Stimulated activated CD8-positive, alpha-beta memory T cell treated with anti-CD3 and anti-CD28 coated beads, Interleukin-7, amount 100 ng/mL, for 48 hours (primary cell): ENCODE measurements at regions not wholly inside any gene's neighbourhood (a gene's known extent, or its start where the extent isn't known, plus 50 kb on each side); places are given as distances from the start of the nearest gene placed in this dataset.
"Not testable (repeated sequence)": the region's sequence is repeated elsewhere in the genome, so short reads cannot be mapped to it uniquely, and the experiment has no call there.

Source experiments
- DNase-seq, 2 donors: peaks; one replicate each; pipeline ENCODE4 v3.0.0-alpha.2; 2020; ENCODE audit warnings: low read depth in 1 of 2; ENCODE audit errors: extremely low read depth in 1 of 2

DNA sequence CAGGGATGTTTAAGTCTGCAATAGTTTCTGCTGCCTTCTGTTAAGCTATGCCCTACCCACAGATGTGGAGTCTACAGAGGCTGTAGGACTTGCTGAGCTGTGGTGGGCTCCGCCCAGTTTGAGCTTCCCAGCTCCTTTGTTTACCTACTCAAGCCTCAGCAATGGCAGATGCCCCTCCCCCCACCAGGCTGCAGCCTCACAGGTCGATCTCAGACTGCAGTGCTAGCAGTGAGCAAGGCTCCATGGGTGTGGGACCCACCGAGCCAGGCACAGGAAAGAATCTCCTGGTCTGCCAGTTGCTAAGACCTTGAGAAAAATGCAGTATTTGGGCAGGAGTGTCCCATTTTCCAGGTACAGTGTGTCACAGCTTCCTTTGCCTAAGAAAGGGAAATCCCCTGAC is 435.2 kb upstream of the TOM1L1 start:
- DNase-seq, result not testable (repeated sequence)

DNA sequence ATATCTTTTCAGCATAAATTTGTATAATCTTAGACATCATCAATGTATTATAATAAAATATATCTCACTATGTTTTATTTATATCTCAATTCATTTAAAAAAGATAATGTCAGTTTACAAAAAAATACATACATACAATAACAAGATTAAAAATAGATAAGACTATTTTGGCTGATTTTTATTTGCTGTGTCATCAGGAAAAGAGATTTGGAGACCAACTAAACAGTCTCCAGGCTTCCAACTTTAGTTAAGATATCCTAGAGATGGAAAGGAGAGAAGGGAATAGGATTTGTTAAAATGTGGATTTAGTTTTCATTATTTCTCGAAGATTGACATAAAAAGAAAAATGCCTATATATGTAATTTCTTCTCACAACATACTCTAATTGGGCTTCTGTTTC is 433.8 kb upstream of the TOM1L1 start:
- no peak for DNase-seq

DNA sequence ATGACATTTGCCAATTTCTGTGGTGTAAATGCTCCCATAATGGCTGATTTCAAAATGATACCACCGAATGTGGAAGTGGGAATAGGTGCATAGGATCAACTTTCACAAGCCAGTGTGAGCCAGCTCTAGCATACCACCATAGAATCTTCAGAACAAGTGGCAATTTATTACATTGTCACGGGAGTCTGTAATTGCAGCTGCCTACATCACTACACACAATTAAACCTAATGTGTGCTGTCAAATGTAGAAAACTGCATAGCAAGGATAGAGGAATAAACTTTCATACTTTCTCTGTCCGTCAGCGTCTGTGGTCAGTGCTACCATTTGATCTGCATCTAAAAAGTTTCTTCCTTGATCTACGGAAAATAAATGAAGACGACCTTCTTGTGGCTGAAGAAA is 417.8 kb upstream of the TOM1L1 start:
- DNase-seq, result no peak

DNA sequence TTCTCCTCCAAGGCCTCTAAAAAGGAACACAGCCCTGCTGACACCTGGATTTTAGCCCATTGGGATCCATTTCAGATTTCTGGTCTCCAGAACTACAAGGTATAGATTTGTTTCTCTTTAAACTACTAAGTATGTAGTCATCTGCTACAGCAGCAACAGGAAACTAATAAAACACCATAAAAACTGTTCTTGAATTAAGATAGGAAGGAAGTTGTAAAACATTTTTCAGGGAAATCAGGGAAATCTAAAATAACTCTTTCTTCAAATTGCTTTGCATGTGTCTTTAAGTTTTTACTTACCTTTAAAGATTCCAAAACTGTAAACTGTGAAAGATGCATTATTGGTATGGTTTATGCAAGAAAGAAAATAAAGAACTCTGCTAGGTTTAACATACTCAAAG is 407.0 kb upstream of the TOM1L1 start:
- DNase-seq, result no peak

DNA sequence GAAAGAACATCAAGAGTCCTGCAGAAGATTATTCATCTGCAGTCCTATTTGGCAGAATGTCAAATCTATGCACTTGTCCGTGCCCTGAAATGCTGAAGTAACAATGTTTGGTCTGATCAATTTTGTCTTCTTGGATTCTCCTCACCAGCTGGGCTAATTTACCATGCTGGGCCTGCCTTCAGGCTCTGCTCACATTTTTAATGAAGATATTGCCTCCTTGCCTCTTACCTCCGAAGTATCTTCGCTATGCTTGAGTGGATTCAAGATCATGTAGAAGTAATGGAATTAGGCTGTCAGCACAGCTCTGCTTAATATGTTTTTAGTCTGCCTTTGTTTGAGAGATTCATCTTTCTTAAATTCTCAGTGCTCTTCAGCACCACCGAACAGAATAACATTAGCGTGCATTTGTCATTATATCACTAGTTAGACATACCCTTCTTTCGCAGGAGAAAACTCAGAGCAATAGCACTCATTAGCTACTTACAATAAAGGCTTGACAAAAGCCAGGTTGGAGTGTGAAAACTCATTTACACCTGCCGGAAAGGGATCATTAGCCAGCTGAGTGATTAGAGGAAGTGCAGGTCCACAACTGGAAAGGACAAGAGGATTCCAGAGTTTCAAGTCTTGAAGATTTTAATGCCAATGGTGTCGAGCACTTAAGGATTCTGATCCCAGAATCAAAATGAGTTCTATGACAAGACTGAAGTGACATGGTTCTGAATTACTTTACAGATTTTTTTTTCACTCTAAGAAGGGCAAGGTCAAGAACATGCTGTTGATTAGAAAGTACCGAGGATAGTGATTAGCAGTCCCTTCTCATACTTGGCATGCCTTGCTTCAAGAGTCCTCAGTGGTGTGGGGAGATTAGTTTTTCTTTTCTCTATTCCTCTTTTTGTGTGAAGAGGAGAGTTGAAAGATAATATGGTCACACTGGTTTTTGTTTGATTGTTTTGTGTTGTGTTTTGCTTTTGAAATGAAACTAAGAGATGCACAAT is 405.6 kb upstream of the TOM1L1 start:
- no peak for DNase-seq

DNA sequence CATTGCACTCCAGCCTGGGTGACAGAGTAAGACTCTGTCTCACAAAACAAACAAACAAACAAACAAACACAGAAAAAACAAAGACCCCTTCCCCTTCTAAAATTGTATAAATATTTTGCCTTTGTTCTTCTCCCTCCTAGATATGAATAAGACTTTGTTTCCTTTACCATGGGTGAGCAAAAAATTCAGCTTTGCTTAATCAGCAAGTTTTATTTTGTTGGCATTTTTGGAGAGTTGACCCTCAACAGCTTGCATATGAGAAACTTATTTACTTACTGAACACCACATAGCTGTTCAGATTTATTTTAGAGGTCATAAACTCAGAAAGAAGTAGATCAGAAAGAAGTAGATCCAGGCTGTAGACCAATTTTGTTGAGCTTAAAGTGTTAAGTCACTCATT is 395.2 kb upstream of the TOM1L1 start:
- DNase-seq, result no peak

DNA sequence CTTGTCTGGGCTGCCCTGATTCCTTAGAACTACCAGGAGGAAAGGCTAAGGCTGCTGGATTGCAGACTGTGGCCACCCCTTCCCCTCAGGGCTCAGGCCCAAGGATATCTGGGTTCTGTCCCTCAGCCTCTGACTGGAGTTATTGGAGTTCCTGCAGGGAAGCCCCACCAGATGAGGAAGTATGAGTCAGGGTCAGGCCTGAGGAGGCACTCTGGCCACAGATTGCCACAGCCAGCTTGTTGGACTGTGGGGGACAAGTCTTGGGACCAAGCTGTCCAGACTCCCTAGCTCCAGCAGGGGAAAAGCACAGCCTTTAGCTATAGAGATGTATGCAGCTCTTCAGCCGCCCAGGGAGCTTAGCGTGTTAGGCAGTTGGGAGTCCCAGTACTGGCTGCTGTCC is 381.9 kb upstream of the TOM1L1 start:
- DNase-seq, result no peak

DNA sequence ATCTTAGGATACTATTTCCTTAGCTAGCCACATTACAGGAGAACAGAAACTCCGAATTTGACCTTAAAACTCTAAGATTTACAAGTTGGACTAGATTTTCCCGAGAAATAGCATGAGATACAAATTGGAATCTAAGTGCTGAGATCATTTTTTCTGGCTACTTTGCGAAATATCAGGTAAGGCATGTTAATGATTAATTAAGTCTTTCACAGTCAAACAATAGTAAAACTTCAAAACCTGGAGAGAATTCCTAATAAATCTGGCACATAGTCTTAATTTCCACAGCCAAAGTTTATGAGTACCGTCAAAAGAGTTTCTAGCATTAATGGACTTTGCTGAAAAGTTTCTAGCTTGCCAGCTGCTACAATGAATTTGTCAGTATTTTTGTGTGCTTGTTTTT is 379.5 kb upstream of the TOM1L1 start:
- no peak for DNase-seq

DNA sequence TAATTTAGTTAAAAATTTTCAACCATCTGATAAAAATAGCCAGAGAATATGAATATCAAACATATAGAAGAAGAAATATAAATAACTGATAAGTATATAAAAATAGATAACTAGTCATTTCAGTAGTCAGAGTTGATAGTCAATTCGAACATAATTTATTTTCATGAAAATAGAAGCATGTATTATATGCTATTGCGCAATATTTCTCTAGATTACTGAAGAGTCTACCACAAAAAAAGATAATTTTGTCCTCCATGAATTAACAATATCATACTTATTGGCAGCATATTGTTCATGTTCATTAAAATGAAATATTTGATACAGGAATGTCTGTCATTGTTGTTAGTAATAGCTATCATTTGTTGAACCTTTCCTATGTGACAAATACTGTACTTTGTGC is 376.2 kb upstream of the TOM1L1 start:
- no peak for DNase-seq

DNA sequence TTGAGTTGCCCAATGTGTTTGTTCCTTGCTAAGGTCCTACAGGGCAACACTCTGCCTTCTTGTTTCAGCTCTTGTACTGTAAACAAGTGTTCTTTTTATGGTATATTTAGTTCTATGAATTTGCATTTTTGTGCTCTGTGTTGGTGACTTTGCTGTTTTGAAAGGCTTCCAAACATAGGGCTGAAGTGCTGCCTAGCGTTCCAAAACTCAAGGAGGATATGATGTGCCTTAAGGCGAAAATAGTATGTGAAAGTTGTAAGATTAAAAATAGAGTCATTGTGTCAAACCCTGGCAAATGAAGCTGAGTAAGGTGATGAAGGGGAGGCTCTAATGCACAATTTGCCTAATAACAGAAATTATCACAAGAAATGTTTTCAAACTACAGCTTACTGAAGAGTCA is 372.7 kb upstream of the TOM1L1 start:
- DNase-seq, result no peak

DNA sequence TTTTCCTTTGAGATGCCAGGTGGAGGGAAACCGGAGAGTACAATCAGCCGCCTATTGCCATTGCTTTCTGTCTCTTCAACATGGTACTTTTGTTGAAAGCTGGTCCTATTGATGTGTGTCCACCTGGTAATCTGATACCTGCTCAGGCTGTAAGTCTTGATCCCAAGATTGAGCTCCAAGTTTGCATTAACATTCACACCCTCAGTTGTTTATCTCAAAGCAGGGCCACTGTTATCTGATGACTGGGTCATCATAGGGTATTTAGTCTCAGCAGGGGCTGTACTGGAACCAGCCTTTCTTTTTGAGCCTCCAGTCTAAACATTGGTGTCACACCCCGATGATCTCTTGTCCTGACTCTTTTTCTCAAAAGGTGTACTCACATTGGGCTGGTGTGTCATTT is 370.3 kb upstream of the TOM1L1 start:
- DNase-seq, result no peak

DNA sequence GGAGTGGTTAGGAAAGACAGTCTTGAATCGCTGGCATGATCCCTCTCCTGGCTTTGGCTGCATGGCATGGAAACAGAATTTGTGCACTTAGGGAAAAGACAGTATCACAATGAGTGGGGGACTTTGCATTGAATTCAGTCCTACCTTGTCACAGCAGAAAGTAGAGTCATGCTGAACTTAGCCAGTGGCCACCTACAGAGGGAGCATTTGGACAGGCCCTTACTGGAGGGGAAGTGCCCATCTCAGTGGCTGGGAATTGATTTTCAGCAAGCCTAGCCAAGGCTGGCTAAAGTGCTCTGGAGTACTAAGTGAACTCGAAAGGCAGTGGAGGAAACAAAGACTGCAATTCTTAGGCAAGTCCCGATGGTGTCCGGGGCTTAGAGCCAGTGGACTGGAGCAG is 364.3 kb upstream of the TOM1L1 start:
- DNase-seq, result no peak

DNA sequence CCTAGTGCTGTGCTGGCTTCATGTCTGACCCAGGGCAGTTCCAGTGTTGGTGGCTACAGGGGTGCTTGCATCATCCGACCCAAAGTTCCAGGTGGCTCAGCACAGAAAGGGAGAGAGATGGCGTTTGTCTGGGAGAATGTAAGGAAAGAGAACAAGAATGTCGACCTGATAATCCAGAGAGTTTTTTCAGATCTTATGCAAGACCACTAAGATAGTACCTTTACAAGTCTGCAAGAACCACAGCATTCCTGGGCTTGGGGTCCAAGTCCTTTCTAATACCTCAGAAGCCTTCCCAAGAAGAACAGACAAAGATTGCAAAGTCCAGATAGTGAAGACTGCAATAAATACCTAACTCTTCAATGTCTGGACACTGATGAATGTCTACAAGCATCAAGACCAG is 363.0 kb upstream of the TOM1L1 start:
- no peak for DNase-seq

DNA sequence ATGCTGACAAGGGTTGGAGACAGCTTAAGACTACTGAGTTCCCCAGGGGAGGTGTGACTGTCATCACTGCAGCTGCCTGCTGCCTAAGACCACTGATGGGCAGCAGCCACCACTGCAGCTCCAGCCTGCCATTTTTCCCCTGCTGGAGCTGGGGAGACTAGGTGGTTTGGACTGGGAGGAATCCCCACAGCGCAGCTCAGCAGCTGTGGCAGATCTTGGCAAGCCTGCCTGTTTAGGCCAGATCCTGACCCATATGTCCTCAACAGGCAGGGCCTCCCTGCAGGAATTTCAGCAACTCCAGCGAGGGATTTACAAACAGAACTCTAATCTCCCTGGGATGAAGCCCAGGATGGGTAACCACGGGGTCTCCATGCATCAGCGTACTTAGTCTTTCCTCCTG is 356.4 kb upstream of the TOM1L1 start:
- no peak for DNase-seq

DNA sequence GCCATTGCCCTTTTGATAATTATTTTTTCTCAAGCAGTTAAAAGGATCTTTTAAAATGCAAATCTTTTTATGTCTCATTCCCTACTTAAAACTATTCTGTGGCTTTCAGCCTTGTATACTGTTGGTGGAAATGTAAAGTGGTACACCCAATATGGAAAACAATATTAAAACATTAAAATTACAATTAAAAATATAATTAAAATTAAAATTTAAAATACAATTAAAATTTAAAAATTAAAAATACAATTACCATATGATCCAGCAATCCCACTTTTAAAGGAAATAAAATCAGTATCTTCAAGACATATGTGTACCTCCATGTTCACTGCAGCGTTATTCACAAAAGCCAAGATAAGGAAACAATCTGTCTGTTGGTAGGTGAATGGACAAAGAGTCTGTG is 340.8 kb upstream of the TOM1L1 start:
- DNase-seq, result no peak

DNA sequence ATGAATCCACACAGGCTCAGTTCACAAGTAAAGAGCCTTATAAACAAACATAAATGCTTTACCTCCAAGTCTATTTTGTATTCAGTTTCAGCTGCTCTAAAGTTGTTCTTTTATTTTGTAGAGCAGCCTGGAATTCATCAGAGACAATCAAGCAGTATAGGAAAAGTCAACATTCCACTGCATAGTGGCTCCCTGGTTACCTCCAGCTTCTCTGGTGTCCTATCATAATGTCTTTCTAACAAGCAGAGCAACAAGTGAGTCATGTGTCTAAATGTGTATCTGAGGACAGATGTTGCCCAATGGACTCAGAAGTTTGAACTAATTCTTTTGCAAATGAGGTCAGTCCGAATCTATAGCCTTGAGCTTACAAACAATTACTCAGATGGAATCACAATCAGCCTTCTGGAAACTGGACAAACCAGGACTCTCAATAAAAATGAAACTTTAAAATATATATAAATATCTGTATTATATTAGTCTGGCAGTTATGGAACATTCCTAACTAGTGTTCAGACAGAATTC is 292.0 kb upstream of the TOM1L1 start:
- DNase-seq, result no peak

DNA sequence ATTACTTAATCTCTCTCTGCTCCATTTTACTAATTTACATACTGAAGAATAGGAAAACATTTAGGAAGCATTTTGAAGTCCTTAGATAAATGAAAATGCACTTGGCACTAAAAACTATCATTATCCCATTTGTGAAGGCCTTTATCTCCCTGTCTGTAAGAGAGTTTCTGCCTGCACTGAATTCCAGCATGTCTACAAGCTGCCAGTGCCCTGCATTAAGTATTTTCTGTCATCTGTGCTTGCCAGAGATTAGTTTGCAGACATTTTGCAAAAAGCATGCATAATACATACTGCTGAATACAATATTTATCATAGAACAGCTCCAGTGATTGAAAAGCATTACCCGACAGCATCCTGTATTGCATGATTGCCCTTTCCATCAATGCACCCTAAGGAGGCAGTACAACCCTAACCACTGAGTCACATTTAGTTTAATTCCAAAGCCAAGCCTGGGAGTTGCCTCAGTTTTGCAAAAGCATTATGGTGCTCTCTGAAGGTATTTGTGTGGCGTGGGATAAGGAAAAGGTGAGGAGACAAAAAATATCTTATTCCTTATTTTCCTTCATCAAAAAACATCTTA is 280.2 kb upstream of the TOM1L1 start:
- DNase-seq, result no peak

DNA sequence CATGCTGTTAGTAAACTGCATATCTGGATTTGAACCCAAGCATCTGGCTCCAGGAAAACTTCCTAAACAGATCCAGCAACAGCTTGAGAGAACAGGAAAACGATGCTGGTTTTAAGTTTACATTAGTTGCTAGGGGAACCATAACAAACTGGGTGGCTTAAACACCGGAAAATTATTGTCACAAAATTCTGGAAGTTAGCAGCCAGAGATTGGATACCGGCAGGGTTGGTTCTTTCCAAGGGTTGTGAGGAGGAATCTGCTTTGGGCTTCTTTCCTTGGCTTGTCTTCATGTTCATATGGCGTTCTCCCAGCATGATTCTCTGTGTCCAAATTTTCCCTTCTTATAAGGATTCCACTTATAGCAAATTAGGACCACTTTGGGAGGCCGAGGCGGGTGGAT is 276.9 kb upstream of the TOM1L1 start:
- no peak for DNase-seq

DNA sequence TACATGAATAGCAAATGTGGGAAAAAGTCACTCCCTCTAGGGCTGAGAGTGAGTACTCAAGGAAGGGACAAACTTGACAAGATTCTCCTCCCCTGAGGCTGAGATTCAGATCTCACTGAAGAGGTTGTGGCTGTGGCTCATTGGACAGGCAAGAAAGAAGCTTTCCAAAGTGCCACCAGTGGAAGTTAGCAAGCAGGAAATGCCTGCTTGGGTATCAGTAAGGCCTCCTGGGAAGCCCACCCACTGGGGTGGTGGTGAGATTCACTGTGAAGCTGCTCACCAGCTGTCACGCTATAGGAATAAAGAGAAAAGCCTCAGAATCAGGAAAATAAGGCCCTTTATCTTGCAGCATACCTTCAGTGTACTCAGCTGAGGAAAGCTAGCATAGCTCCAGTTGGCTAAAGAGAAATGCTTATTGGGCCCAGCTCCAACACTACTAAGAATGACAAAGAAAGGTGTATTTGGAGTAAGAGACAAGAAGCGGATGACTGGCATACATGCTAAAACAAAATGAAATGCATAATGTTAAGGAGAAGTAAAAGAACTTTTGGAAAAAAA is 274.4 kb upstream of the TOM1L1 start:
- no peak for DNase-seq

DNA sequence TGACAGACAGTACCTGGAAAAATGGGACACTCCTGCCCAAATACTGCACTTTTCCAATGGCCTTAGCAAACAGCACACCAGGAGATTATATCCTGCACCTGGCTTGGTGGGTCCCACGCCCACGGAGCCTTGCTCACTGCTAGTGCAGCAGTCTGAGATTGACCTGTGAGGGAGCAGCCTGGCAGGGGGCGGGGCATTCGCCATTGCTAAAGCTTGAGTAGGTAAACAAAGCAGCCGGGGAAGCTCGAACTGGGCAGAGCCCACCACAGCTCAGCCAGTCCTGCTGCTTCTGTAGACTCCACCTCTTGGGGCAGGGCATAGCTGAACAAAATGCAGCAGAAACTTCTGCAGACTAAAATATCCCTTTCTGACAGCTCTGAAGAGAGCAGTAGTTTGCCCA is 261.2 kb upstream of the TOM1L1 start:
- not testable (repeated sequence) for DNase-seq

DNA sequence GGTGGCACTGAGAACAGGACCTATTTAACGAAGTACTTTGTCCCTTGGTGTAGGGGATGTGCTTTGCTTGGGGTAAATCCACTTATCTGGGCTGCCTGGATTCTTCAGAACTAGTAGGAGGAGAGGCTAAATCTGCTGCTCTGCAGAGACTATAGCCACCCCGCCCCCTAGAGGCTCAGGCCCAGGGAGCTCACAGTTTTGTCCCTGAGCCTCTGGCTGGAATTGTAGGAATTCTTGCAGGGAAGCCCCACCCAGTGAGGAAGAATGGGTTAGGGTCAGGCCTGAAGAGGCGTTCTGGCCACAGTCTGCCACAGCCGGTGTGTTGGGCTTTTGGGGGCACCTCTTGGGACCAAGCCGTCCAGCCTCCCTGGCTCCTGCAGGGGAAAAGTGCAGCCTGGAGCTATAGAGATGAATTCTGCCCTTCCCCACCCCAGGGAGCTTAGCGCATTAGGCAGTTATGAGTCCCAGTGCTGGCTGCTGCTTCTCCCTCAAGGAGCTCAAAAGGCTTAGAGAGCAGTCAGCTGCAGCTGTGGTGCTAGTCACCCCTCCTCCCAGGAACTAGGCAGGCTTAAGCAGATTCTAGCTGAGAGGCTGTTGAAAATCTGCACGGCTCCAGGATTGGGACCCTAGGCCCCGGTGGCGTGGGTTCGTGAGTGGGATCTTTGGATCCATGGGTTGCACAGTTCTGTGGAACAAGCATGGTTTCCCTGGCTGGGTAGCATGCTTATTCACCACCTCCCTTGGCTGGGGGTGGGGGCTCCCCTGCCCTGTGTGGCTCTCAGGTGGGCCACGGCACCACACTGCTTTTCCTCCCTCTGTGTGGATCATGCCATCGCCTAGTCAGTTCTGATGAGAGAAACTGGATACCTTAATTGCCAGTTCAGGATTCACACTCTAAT is 237.4 kb upstream of the TOM1L1 start:
- DNase-seq, result no peak
